ENCODE measurements at regions not wholly inside any gene's neighbourhood (a gene's known extent, or its start where the extent isn't known, plus 50 kb on each side); places are given as distances from the start of the nearest gene placed in this dataset.

- 12% methylated on average over 6 of the region's 6 CpGs for WGBS (ENCODE audit: low lambda C conversion rate)
- Histone ChIP-seq H2AFZ (ENCODE audit: low read length) (no peak overlapping the region), H4K20me1 (ENCODE audit: insufficient read depth, low read length) (no peaks in the 10 kb centered on the region), H3K27ac (ENCODE audit: extremely low read length, insufficient read depth, low read length) (no peak overlapping the region), H3K9me3 (ENCODE audit: low read length) (no peaks in the 10 kb centered on the region), H3K36me3 (replicated peaks in 1 of 2; ENCODE audit: control insufficient read depth in 1 of 2, insufficient read depth in 2 of 2, low read length in 2 of 2) (no peaks in the 10 kb centered on the region), H3K4me1 (ENCODE audit: insufficient read depth, low read length) (no peaks in the 10 kb centered on the region), H3K27me3 (ENCODE audit: control insufficient read depth in 1 of 2, insufficient read depth in 2 of 2, low read length in 2 of 2) (peaks cover 0 to 11% of the 10 kb centered on the region in 2 experiments; a peak in 2 of 5 replicates), H3K4me3 (replicated peaks in 1 of 3; ENCODE audit: insufficient read depth in 1 of 3, low read depth in 2 of 3, low read length in 3 of 3) (no peak overlapping the region), H3K4me2 (ENCODE audit: low read depth, low read length) (no peak overlapping the region), H3K79me2 (ENCODE audit: insufficient read depth, low read length) (no peaks in the 10 kb centered on the region), H3K9ac (ENCODE audit: insufficient read depth, low read depth, low read length) (no peak overlapping the region)
- FAIRE-seq = no peak
- DNase-seq (ENCODE audit: low spot score) = no peak
- CTCF ChIA-PET (ENCODE audit: low intra/inter-chr PET ratio, low total read pairs) = no interaction called here
- TF ChIP-seq TIGD3 (CRISPR knock-in tag; IDR thresholded peaks at IDR 0.05; ENCODE audit: borderline replicate concordance) = no peak
- no peak for TF ChIP-seq ZNF589 (CRISPR knock-in tag; conservative IDR thresholded peaks at IDR 0.05)
- no peak for TF ChIP-seq HOXA3 (CRISPR knock-in tag; IDR thresholded peaks at IDR 0.05)
- no peak for TF ChIP-seq RCOR2 (CRISPR knock-in tag; IDR thresholded peaks at IDR 0.05)
- no peak for TF ChIP-seq HOXA9 (CRISPR knock-in tag; IDR thresholded peaks at IDR 0.05; ENCODE audit: borderline replicate concordance)
- TF ChIP-seq, protein P1, sequence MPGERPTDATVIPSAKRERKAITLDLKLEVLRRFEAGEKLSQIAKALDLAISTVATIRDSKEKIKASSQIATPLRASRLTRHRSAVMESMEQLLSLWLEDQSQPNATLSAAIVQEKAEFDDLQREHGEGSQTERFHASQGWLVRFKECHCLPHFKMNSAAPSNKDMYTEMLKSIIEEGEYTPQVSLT (CRISPR knock-in tag; IDR thresholded peaks at IDR 0.05; ENCODE audit: borderline replicate concordance, low read depth) = no peak
- TF ChIP-seq KMT2B (CRISPR knock-in tag; IDR thresholded peaks at IDR 0.05) = no peak
- no peak for TF ChIP-seq ZNF382 (CRISPR knock-in tag; IDR thresholded peaks at IDR 0.05; ENCODE audit: borderline replicate concordance)
- TF ChIP-seq ZNF703 (CRISPR knock-in tag; IDR thresholded peaks at IDR 0.05; ENCODE audit: borderline replicate concordance) = no peak
- TF ChIP-seq ZSCAN22 (CRISPR knock-in tag; IDR thresholded peaks at IDR 0.05) = no peak
- no peak for TF ChIP-seq BRF2 (CRISPR knock-in tag; IDR thresholded peaks at IDR 0.05)
- TF ChIP-seq ZFYVE20 (CRISPR knock-in tag; IDR thresholded peaks at IDR 0.05; ENCODE audit: borderline replicate concordance, low read depth) = no peak
- TF ChIP-seq DNMT3B (CRISPR knock-in tag; conservative IDR thresholded peaks at IDR 0.05) = no peak
- no TSS peak for BruUV-seq (replicated peaks)
- intact Hi-C loops (cut with micrococcal nuclease; ENCODE audit: unreplicated experiment) = no loop called here
- in situ Hi-C loops (cut with HindIII; ENCODE audit: extremely low pct_ligation_motif_present, low pct_unique_long_range_greater_than_20kb) = no loop called here
- POLR2A ChIA-PET = no interaction called here
- ATAC-seq = no peak
These were observed 170.0 kb downstream of the SEC61B start for GRCh38 chr9:99391937-99392594.
